Adrenal gland (tissue), 5 donors: ENCODE measurements at regions not wholly inside any gene's neighbourhood (a gene's known extent, or its start where the extent isn't known, plus 50 kb on each side); places are given as distances from the start of the nearest gene placed in this dataset.

Experiments used
- CTCF ChIP-seq, 6 experiments: fragments of 450-650 bp in 4 of 6; fragments of 200-600 bp in 2 of 6; sonication (generic) in 1 of 6; IDR thresholded peaks; 1 replicate in 5 of 6; 2 replicates in 1 of 6; pipeline versions ENCODE4 v1.5.1 to v1.8.0; 2016 to 2021; ENCODE audit warnings: antibody characterized with exemption in 6 of 6, mild to moderate bottlenecking in 2 of 6, moderate library complexity in 1 of 6
- POLR2A ChIP-seq, 2 donors: fragments of 450-650 bp; IDR thresholded peaks; one replicate each; pipeline ENCODE4 v1.6.1; 2017; ENCODE audit warnings: antibody characterized with exemption in 2 of 2, mild to moderate bottlenecking in 2 of 2, moderate library complexity in 1 of 2
- donor health status: DM: no; HTN: no; CAD: no.

- TF ChIP-seq POLR2A (IDR thresholded peaks at IDR 0.05) (no peak), CTCF (IDR thresholded peaks at IDR 0.05) (no peak)
These were observed 254.7 kb upstream of the PFKP start for GRCh38 chr10:2812631-2813030.
